ENCODE measurements at regions not wholly inside any gene's neighbourhood (a gene's known extent, or its start where the extent isn't known, plus 50 kb on each side); places are given as distances from the start of the nearest gene placed in this dataset.
"Not testable (repeated sequence)": the region's sequence is repeated elsewhere in the genome, so short reads cannot be mapped to it uniquely, and the experiment has no call there.

DNA sequence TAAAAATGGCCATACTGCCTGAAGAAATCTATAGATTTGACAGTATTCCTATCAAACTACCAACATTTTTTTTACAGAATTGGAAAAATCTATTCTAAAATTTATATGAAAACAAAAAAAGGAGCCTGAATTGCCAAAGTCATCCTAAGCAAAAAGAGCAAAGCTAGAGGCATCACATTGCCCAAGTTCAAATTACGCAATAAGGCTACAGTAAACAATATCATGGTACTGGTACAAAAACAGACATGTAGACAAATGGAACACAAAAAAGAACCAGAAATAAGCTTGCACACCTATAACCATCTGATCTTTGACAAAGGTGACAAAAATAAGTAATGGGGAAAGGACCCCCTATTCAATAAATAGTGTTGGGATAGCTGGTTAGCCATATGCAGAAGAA is 50.2 kb upstream of the THSD7B start:
- no peak for DNase-seq (ENCODE audit: low read depth in 2 of 2)

DNA sequence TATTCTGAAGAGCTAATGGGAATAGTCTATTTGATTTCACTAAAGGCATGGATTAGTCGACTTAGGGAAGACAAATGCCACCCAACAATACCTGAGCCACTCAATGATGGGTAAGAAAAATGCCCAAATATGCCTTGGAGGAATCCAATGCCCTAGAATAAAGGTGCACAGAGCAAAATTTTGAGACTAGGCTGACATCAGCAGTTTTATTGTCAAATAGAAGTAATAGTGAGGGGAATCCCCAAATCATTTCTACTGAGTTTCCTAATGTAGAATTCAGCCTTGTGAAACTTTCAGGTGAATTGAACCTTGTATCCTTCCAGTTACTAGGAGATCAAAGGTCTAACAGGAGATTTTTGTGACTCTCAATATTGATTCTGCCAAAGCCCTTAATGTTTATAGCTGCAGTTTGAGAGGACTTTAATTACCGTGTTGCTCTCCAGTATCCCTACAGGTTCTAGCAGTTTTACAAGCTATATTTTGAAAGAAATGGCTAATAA is 50.8 kb upstream of the THSD7B start:
- DNase-seq (ENCODE audit: low read depth in 2 of 2) = no peak

DNA sequence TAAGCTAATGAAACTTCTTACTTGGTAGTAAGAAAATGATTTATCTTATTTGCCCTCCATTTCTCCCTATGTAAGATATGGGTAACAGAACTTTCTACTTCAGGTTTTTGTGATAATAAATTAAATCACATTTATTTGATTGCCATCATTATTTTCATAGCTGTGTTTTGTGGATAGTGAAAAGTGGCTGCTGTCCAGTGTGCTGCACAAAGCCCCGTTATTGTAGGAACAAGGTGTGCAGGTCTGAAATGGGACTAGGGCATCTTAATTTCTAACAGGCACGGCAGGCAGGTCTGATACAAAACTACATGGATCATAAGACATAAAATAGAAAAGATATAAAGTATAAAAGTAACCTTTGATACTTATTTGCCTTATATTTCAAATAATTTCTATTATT is 51.6 kb upstream of the THSD7B start:
- DNase-seq (ENCODE audit: low read depth in 2 of 2) = no peak

DNA sequence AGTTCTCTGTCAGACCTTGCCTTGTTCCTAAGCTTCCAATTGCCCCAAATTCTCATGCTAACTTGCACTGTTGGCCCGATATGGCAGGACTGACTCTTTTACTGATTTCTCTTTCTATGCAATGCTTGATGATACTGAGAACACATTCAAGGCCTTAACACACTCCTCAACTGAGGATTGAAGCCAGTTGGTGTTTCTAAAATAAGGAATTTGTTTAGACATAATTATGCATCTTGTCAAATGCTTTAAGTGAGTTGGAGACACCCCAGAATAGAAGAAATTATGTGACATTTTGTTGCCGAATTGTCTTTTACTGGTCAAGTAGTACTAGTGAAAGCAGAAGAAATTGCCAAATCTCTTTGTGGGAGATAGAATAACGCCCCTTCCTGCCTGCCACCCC is 60.0 kb upstream of the THSD7B start:
- DNase-seq (ENCODE audit: low read depth in 2 of 2) = no peak

DNA sequence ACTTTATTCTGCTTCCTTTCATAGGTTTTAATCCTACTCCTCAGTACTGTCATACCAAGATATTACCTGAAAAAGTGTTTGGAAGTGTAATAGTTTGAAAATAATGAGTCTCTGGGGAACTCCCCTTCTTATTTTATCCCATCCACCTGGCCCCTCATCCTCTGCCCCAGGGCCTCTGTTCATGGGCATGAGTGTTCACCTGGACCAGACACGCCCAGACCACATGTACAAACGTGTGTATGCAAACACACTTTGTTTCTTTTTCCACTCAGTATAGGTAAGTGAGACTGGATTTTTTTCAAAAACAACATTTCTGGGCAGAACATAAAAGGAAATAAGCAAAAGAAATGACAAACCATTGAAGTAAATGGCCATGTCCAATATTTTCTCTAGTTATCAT is 62.1 kb upstream of the THSD7B start:
- no peak for DNase-seq (ENCODE audit: low read depth in 2 of 2)

DNA sequence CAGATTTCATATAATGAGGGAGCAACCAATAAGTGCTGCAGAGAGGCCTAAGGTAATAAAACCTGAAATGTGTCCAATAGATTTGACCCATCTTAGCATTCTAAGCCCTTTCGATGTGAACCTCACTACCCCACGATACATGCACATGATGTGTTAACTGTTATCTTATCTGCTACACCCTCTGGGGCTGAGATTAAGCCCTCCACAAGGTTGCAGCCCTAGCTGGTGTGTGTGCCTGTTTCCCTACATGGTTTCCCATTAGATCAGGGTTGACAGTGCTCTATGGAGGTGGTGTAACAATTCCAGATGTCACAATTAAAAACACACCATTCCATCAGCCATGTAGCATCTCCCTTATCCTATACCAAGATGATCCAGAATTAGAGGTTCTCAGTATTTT is 68.9 kb upstream of the THSD7B start:
- no peak for DNase-seq (ENCODE audit: low read depth in 2 of 2)

DNA sequence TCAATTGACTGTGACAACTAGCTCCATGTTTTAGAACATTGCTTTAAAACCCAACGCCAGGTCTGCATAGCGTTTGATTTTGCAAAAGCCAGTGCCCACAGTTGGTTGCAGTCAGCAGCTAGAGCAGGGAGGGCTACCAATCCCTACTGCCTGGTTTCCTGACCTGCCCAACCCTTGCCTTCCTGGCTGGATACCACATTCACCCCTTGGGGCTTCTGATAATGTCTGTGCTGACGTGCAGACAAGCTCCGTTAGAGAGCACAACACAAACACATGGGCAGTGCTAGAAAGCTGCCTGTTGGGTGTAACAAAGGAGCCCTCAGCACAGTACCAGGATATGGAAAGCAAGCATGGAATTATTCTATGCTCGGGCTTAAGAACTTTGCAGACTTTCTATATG is 71.4 kb upstream of the THSD7B start:
- DNase-seq (ENCODE audit: low read depth in 2 of 2) = no peak

DNA sequence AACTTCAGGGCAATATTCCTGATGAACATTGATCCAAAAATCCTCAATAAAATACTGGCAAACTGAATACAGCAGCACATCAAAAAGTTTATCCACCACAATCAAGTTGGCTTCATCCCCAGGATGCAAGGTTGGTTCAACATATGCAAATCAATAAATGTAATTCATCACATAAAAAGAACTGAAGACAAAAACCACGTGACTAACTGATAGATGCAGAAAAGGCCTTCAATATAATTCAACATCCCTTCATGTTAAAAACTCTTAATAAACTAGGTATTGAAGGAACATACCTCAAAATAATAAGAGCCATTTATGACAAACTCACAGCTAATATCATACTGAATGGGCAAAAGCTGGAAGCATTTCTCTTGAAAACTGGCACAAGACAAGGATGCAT is 85.3 kb upstream of the THSD7B start:
- DNase-seq (ENCODE audit: low read depth in 2 of 2) = not testable (repeated sequence)

DNA sequence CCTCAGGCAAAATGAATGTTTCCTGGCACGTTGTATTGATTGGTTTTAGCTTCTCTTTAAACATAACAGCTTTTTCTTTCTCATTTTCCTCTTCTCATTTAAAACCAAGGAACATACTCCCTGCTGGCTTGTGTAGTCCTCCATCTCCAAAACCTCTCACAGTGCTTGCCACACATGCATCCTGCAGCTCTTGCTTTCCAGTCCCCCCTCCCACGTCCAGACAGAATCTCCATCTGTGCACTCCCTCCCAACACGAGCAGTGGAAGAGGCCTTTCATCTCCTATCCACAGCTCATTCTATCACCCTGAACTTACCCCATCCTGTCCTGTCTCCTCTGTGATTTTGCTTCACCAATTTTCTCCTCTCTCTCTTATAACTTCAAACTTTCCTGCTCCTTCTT is 99.6 kb upstream of the THSD7B start:
- no peak for DNase-seq (ENCODE audit: low read depth in 2 of 2)

DNA sequence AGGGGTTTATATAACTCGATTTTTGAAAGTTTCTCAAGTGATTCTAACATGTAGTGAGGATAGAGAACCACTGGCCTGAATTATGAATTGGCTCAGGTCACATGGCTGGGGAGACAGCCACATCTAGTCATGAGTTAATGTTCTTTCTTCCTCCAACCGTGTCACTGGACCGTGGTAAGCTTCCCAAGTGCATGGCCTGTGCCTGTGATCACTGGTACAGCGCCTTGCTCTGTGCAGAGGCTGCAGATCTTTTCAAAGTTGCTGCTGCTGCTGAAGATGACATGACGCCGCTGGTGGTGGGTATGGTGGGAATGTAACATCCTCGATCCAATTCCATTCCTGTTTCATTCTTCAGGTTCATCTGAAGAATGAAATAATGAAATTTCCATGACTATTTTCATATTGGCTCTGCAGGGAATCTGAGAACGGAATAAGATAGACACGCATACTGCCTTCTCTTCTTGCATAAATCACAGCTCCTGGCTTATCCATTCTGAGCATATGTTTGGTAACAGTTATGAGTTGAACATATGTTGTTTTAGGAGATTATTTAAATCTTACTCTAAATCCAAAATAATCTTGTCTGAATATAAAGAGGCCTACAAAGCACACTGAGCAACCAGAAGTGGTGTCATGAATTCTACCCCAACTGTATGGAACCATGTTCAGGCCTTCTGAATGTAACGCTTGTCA is 100.5 kb upstream of the THSD7B start:
- no peak for DNase-seq (ENCODE audit: low read depth in 2 of 2)

DNA sequence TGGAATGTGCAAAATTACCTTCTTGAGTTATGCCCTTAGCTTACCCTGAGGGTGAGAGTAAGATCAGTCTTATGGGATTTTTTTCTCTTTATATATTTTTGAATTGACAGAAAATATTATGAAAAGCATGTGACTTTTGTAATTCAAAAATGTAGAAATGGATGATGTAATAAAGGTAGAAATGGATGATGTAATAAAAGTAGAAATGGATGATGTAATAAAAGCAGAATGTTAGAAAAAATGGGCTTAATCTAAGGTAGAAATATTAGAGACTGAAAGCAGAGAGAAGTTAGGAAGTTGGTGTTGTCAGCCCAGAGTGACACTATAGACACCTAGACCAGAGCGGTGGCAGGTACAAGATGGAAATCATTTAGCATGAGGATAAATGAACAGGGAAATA is 107.1 kb upstream of the THSD7B start:
- no peak for DNase-seq (ENCODE audit: low read depth in 2 of 2)

DNA sequence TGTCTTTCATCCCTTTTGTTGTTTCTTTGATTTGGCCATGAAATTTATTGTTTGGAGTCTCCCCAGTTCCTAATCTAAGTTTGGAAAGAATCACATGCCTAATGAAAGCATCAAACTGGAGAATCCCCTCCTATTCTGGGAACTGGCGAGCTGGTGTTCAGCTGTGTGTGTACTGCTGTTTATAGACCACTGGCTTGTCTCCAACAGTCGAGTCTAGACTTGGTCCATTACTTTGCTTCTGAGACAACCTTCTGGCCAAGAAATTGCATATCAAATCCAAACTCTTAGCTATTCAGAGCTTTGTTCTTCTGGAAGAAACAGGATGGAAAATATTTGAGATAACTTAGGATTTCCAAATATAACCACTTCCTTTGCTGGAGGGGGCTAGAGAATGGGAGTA is 111.5 kb upstream of the THSD7B start:
- no peak for DNase-seq (ENCODE audit: low read depth in 2 of 2)

DNA sequence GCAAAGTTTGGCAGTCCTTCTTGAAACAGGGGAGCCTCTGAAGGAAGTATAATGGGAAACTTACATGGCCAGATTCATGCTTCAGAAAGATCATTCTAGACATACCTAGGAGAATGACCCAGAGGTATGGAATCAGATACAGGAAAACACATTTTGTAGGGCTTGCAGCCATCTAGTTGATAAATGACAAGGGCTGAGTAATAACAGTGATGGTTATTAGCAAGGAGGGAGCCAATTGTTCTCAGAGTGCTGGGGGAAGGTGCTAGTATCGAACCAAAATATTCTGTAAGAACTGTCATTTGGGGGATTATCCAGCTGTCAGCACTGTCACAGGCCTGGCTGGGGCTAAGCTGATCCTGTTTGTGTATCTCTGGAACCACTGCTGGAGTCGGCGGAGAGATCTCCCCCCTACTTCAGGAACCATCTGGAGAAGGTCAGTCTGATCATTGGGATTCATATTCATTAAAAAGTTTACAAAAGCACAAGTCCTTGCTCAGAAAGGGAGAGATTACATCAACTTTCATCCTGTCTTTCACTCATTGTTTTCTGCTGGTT is 113.8 kb upstream of the THSD7B start:
- DNase-seq (ENCODE audit: low read depth in 2 of 2) = no peak

DNA sequence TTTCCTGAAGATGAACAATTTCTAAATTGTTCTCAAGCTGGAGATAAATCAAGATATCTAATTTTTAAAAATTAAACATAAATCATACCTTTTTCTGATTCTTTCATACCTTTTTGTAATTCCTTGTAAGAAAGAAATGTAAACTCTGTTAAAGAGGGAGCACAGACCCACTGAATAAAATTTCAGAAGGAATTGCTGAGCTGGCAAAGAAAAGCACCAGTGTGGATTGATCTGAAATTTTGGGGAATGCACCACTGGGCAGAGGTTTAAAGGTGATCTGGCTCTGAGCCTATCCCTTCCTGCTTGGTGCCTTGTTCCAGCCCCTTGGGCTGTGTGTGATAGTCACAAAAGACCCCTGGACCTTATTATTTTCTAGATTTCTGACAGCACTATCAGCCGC is 118.3 kb upstream of the THSD7B start:
- DNase-seq (ENCODE audit: low read depth in 2 of 2) = no peak

DNA sequence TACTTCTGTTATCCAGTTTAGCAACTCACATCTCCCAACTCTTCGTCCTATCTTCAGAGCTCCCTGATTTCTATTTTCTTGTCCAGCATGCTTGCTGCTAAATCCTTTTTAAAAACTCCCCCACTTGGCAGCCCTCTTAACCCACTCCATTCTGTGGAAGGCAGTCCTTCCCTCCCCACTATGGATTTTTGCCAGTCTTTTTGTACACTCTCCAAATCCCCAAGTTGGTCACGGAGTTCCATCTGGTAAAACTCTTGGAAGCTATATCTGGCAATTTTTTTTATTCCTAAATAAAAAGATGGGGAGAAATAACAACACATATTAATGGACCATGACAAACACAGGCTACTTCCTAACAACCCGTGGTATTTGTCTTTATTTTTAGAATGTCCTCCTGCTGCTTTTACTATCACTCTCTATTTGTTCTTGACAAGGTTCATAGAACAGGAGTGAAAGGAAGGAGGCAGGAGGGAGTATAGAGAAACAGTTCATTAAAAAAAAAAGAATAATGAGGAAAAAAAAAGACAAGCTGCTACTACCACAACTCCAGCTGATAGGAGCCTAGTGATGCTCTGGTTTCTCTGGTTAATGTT is 120.0 kb upstream of the THSD7B start:
- no peak for DNase-seq (ENCODE audit: low read depth in 2 of 2)

DNA sequence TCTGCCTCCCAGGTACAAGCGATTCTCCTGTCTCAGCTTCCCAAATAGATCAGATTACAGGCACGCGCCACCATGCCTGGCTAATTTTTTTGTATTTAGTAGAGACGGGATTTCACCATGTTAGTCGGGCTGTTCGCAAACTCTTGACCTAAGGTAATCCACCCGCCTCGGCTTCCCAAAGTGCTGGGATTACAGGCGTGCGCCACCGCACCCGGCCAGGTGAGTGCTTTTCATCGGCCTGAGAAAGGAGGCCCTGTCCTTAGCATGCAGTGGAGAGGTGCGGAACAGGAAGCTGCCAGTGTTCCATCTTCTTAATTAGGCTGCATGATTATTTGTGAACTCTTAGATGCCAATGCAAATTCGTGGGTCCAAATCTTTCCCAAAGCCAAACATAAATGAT is 125.7 kb upstream of the THSD7B start:
- no peak for DNase-seq (ENCODE audit: low read depth in 2 of 2)

DNA sequence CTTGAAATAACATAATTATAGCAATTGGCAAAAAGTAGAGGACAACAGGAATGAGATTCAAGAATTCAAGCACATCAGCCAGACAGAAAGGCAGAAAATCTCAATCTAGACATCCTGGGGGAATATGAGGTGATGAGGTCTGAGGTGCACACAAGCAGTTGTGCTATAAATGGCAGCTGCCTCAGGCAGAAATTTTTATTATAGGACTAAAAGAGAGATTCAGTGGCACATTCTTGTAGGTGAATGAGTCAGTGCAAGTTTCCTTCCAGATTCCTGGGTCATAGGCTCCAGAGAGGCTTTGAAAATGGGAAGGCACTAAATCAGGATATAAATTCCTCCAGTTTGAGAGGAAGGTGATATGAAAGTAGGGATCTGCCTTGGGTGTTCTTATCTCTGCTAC is 127.2 kb upstream of the THSD7B start:
- DNase-seq (ENCODE audit: low read depth in 2 of 2) = no peak

DNA sequence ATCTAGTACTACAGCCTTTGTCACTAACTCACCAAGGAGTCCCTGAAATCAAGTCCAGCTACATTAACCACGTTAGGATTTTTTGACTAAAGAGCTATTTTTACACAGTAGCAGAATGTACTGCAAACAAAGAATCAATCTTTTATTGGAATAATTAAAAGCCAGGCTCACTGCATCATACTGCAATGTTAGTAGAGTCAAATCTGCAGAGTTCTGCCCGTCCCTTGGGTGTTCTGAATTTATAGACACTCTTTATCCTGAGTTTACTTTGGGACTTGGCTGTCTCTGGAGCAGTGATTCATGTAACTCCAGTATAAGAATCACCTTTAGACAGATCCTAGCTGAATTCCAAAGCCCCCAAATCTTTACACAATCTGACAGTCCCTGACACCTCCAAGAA is 127.9 kb upstream of the THSD7B start:
- no peak for DNase-seq (ENCODE audit: low read depth in 2 of 2)

DNA sequence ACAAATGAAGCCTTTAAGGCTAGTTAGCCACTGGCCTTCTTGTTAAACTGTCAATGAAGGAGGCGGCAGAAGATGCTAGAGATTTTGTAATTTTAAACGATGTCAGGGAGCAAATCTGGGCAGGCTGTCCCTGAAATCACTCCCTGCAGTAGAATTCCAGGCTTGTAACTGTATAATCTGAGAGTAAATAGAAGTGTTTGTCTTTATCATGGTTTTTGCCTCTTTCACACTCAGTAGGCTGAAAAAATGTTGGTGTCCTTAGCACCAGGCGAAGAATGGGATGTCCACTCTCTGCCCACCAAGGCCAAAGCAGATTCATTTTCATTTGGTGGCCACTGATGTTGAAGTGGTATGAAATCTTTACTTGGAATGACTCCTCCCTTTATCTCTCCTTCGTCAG is 136.9 kb upstream of the THSD7B start:
- DNase-seq (ENCODE audit: low read depth in 2 of 2) = no peak

DNA sequence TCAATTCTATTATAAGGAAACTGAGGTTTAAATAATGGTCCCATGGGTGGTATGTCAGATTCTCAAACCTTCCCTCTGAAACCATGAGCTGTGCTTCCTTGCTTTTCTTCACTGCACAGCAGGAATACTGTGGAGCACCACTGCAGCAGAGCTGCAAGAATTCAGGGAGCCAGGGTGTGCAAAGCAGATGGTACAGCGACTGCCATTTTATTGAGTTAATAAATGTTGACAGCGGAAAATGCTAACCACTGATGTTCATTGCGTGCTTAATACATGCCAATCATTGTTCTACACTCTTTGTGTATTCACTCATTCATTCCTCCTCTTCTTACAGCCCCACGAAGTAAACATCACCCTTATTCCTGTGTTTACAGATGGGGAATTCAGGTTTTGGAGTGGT is 152.2 kb upstream of the THSD7B start:
- DNase-seq (ENCODE audit: low read depth in 2 of 2) = no peak

DNA sequence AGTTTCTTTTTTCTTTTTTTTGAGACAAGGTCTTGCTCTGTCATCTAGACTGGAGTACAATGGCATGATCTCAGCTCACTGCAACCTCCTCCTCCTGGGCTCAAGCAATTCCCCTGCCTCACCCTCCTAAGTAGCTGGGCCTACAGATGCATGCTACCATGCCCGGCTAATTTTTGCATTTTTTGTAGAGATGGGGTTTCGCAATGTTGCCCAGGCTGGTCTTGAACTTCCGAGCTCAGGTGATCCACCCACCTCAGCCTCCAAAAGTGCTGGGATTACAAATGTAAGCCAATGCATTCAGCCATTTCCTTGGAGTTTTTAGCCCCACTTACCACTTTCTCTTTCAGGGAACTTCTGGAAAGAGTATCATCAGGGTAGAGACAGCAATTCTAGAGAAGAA is 153.3 kb upstream of the THSD7B start:
- DNase-seq (ENCODE audit: low read depth in 2 of 2) = no peak

DNA sequence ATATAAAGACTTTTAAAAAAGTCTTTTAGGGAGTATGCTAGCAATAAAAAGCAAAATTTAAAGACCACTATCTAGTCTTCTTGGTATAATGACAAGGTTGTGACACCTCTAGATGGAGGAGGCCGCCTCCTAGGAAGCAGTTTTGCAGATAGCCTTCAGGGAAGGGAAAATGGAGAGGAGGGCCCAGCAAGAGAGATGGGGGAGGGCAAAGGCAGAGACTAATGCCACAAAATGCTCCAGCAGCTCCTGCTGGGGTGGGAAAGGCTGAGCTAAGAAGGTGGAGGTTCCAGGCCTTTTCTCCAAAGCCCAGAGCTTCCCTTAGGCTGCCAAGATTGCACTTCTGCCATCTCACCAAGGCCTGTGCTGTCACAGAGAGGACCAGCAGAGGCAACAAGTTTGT is 153.9 kb upstream of the THSD7B start:
- DNase-seq (ENCODE audit: low read depth in 2 of 2) = no peak

DNA sequence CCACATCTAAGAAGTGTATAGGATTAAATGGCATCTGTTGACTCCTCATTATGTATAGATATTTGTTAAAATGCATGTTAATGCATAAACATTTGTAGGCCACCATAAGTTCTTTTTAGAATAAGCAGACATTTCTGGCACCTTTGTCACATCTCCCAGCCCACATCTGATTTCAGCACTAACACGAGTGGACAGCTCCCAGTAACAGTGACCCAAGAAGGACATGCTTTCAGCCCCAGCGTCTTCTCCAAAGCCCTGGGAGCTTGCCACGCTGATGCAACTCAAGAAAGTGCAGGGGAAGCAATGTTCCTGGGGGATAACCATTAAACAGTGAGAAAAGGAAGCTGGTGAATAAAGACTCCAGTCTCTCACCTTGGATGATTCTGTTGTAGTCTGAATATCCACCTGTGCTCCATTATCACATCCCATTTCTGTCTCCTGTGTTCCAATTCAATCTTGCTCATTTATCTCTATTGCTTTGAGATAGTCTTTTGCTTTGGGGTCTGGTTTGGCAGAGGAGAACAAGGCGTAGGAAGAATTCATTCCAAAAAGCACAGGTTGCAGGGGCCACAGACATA is 182.6 kb upstream of the THSD7B start:
- DNase-seq (ENCODE audit: low read depth in 2 of 2) = no peak

Data from stimulated activated CD4-positive, alpha-beta T cell treated with anti-CD3 and anti-CD28 coated beads, Interleukin-1b, Interleukin-23, amount 100 ng/mL, for 4 hours (primary cell).